ENCODE measurements at regions not wholly inside any gene's neighbourhood (a gene's known extent, or its start where the extent isn't known, plus 50 kb on each side); places are given as distances from the start of the nearest gene placed in this dataset.

- no peaks in the 10 kb centered on the region for H3K9me3 ChIP-seq (ENCODE audit: control insufficient read depth in 4 of 4, low read length in 3 of 4)
- H3K4me3 ChIP-seq (ENCODE audit: low read depth in 1 of 3, low read length in 3 of 3), result no peak overlapping the region
- H3K27me3 ChIP-seq (ENCODE audit: control insufficient read depth in 4 of 4, insufficient read depth in 4 of 4, low read length in 3 of 4), result no peaks in the 10 kb centered on the region
- no peak for DNase-seq (ENCODE audit: low spot score)
- H3K36me3 ChIP-seq (ENCODE audit: control insufficient read depth in 4 of 4, insufficient read depth in 3 of 4, low read depth in 1 of 4, low read length in 3 of 4), result no peaks in the 10 kb centered on the region
- H3K9ac ChIP-seq (ENCODE audit: low read depth in 1 of 2, low read length in 2 of 2), result no peak overlapping the region
- no peak overlapping the region for H3K27ac ChIP-seq (ENCODE audit: low read depth in 1 of 2, low read length in 2 of 2)
- WGBS, result 71% methylated on average over 3 of the region's 3 CpGs
- TF ChIP-seq, protein P1, sequence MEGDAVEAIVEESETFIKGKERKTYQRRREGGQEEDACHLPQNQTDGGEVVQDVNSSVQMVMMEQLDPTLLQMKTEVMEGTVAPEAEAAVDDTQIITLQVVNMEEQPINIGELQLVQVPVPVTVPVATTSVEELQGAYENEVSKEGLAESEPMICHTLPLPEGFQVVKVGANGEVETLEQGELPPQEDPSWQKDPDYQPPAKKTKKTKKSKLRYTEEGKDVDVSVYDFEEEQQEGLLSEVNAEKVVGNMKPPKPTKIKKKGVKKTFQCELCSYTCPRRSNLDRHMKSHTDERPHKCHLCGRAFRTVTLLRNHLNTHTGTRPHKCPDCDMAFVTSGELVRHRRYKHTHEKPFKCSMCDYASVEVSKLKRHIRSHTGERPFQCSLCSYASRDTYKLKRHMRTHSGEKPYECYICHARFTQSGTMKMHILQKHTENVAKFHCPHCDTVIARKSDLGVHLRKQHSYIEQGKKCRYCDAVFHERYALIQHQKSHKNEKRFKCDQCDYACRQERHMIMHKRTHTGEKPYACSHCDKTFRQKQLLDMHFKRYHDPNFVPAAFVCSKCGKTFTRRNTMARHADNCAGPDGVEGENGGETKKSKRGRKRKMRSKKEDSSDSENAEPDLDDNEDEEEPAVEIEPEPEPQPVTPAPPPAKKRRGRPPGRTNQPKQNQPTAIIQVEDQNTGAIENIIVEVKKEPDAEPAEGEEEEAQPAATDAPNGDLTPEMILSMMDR (IDR thresholded peaks at IDR 0.05; ENCODE audit: low read depth, low read length, missing input control), result no peak
- TF ChIP-seq FOXA2 (IDR thresholded peaks at IDR 0.05) (no peak), RAD21 (IDR thresholded peaks at IDR 0.05) (no peak), GABPA (IDR thresholded peaks at IDR 0.05 in 1 of 2, conservative IDR thresholded peaks at IDR 0.05 in 1 of 2) (no peak), FOXA1 (IDR thresholded peaks at IDR 0.05) (no peak)
- TF ChIP-seq, protein P2, sequence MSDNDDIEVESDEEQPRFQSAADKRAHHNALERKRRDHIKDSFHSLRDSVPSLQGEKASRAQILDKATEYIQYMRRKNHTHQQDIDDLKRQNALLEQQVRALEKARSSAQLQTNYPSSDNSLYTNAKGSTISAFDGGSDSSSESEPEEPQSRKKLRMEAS (IDR thresholded peaks at IDR 0.05), result no peak
- H3K4me1 ChIP-seq (ENCODE audit: control insufficient read depth in 4 of 4, insufficient read depth in 4 of 4, low read length in 3 of 4), result no peaks in the 10 kb centered on the region
Observed at GRCh38 chr5:104061707-104062106, 499.1 kb upstream of the NUDT12 start.

- no peak overlapping the region for H3K4me3 ChIP-seq (ENCODE audit: low read depth in 1 of 3, low read length in 3 of 3)
- no peaks in the 10 kb centered on the region for H3K36me3 ChIP-seq (ENCODE audit: control insufficient read depth in 4 of 4, insufficient read depth in 3 of 4, low read depth in 1 of 4, low read length in 3 of 4)
- TF ChIP-seq TAF1 (conservative IDR thresholded peaks at IDR 0.05) (no peak), SP1 (IDR thresholded peaks at IDR 0.05) (no peak), JUND (IDR thresholded peaks at IDR 0.05) (no peak), EGR1 (IDR thresholded peaks at IDR 0.05; ENCODE audit: low read depth in 2 of 2) (no peak), FOXA2 (IDR thresholded peaks at IDR 0.05) (no peak), HNF4G (IDR thresholded peaks at IDR 0.05) (no peak)
- TF ChIP-seq, protein P3, sequence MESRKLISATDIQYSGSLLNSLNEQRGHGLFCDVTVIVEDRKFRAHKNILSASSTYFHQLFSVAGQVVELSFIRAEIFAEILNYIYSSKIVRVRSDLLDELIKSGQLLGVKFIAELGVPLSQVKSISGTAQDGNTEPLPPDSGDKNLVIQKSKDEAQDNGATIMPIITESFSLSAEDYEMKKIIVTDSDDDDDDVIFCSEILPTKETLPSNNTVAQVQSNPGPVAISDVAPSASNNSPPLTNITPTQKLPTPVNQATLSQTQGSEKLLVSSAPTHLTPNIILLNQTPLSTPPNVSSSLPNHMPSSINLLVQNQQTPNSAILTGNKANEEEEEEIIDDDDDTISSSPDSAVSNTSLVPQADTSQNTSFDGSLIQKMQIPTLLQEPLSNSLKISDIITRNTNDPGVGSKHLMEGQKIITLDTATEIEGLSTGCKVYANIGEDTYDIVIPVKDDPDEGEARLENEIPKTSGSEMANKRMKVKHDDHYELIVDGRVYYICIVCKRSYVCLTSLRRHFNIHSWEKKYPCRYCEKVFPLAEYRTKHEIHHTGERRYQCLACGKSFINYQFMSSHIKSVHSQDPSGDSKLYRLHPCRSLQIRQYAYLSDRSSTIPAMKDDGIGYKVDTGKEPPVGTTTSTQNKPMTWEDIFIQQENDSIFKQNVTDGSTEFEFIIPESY (IDR thresholded peaks at IDR 0.05), result no peak
- H3K9ac ChIP-seq (ENCODE audit: low read depth in 1 of 2, low read length in 2 of 2), result no peak overlapping the region
- no peaks in the 10 kb centered on the region for H3K4me1 ChIP-seq (ENCODE audit: control insufficient read depth in 4 of 4, insufficient read depth in 4 of 4, low read length in 3 of 4)
- 50% methylated on average over 2 of the region's 2 CpGs for WGBS
- no peak overlapping the region for H3K27ac ChIP-seq (ENCODE audit: low read depth in 1 of 2, low read length in 2 of 2)
- peaks cover 0 to 3% (median 0%) of the 10 kb centered on the region in 4 donors for H3K27me3 ChIP-seq (ENCODE audit: control insufficient read depth in 4 of 4, insufficient read depth in 4 of 4, low read length in 3 of 4)
- no peaks in the 10 kb centered on the region for H3K9me3 ChIP-seq (ENCODE audit: control insufficient read depth in 4 of 4, low read length in 3 of 4)
- no peak for DNase-seq (ENCODE audit: low spot score)
Observed at GRCh38 chr5:104053353-104053649, 490.7 kb upstream of the NUDT12 start.

GRCh38 chr5:104052558-104053352, 490.2 kb upstream of the NUDT12 start:
- no peak overlapping the region for H3K27ac ChIP-seq (ENCODE audit: low read depth in 1 of 2, low read length in 2 of 2)
- no peak for DNase-seq (ENCODE audit: low spot score)
- TF ChIP-seq NR2F2 (IDR thresholded peaks at IDR 0.05) (no peak), EGR1 (IDR thresholded peaks at IDR 0.05; ENCODE audit: low read depth in 2 of 2) (no peak), YY1 (IDR thresholded peaks at IDR 0.05) (no peak), SP1 (IDR thresholded peaks at IDR 0.05) (no peak), RXRA (IDR thresholded peaks at IDR 0.05) (no peak), JUND (IDR thresholded peaks at IDR 0.05) (no peak), TAF1 (conservative IDR thresholded peaks at IDR 0.05) (no peak), FOXA2 (IDR thresholded peaks at IDR 0.05) (no peak)
- TF ChIP-seq, protein P1 (IDR thresholded peaks at IDR 0.05; ENCODE audit: low read depth, low read length, missing input control), result no peak
- no peak overlapping the region for H3K4me3 ChIP-seq (ENCODE audit: low read depth in 1 of 3, low read length in 3 of 3)
- no peaks in the 10 kb centered on the region for H3K4me1 ChIP-seq (ENCODE audit: control insufficient read depth in 4 of 4, insufficient read depth in 4 of 4, low read length in 3 of 4)
- H3K27me3 ChIP-seq (ENCODE audit: control insufficient read depth in 4 of 4, insufficient read depth in 4 of 4, low read length in 3 of 4), result peaks cover 0 to 3% (median 0%) of the 10 kb centered on the region in 4 donors
- no peaks in the 10 kb centered on the region for H3K36me3 ChIP-seq (ENCODE audit: control insufficient read depth in 4 of 4, insufficient read depth in 3 of 4, low read depth in 1 of 4, low read length in 3 of 4)
- WGBS, result 83% methylated on average over 7 of the region's 7 CpGs
- no peak overlapping the region for H3K9ac ChIP-seq (ENCODE audit: low read depth in 1 of 2, low read length in 2 of 2)
- no peaks in the 10 kb centered on the region for H3K9me3 ChIP-seq (ENCODE audit: control insufficient read depth in 4 of 4, low read length in 3 of 4)

Measured in liver (tissue), 8 donors.